HAP-1 (cell line): ENCODE measurements at regions not wholly inside any gene's neighbourhood (a gene's known extent, or its start where the extent isn't known, plus 50 kb on each side); places are given as distances from the start of the nearest gene placed in this dataset.

Experiments used
- DNase-seq, 2 experiments: peaks; one replicate each; pipeline ENCODE4 v3.0.0-alpha.2; 2016 to 2020; ENCODE audit warnings: low spot score in 2 of 2
- H3K27me3 ChIP-seq: fragments of 250-450 bp; sonication (Bioruptor Pico); 2 replicates; pipeline ENCODE4 v1.5.1; 2020; ENCODE audit warnings: low read depth, mild to moderate bottlenecking, moderate library complexity
- H3K36me3 ChIP-seq: fragments of 250-450 bp; sonication (Bioruptor Pico); replicated peaks from 2 replicates; pipeline ENCODE4 v1.5.1; 2020; ENCODE audit warnings: mild to moderate bottlenecking
- H3K4me1 ChIP-seq: fragments of 250-450 bp; sonication (Bioruptor Pico); 2 replicates; pipeline ENCODE4 v1.5.1; 2020; ENCODE audit warnings: mild to moderate bottlenecking
- H3K4me3 ChIP-seq: fragments of 250-450 bp; sonication (Bioruptor Pico); 2 replicates; pipeline ENCODE4 v1.5.1; 2020; ENCODE audit warnings: mild to moderate bottlenecking, moderate library complexity
- H3K9me3 ChIP-seq: fragments of 250-450 bp; sonication (Bioruptor Pico); 2 replicates; pipeline ENCODE4 v1.5.1; 2020; ENCODE audit warnings: mild to moderate bottlenecking, moderate library complexity
- in situ Hi-C: fragments of 300-500 bp; cut with MboI; formaldehyde crosslinking; loops from 3 replicates; pipeline ENCODE4 v1.14.3; 2020; ENCODE audit warnings: low sequenced_read_pairs, inconsistent platforms, mixed read lengths

DNA sequence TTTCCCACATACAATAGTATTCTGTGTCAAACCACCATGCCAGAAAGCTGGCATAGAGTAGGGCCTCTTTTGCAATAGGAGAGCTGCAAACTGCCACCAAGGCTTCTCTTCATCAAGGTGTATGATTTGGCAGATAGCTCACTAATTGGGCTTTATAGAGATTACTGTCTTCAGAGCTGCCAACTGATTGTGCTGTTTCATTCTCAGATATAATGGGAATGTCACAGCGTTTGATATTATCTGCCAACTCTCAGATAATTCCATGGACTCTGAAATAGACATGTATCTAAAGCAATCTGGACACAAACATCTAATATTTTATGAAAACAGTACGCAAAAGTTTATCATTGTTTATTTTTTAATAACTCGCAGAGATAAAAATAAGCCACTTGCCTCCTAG, 1289.1 kb downstream of the STIM2 start:
- Histone ChIP-seq H3K36me3 (no peaks in the 10 kb centered on the region), H3K9me3 (no peaks in the 10 kb centered on the region), H3K4me1 (no peaks in the 10 kb centered on the region), H3K27me3 (no peaks in the 10 kb centered on the region), H3K4me3 (no peak overlapping the region)
- in situ Hi-C loops, result no loop called here
- DNase-seq, result no peak

DNA sequence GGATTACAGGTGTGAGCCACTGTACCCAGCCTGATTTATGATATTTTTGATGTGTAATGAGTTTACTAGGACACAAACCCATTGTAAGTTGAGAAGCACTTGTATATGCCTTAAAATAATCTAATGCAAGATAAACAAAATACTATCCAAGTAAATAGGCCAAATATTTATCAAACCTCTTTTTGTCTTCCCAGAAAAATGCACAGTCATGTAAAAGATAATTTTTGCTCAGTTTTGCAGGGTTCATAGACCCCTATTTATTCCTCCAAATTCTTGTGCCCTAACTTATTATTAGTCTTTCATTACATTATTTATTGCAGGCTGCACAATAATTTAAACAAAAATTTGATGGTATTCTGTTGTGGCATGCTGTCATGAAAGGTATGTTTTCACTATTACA, 1290.7 kb downstream of the STIM2 start:
- H3K9me3 ChIP-seq, result no peaks in the 10 kb centered on the region
- no peaks in the 10 kb centered on the region for H3K4me1 ChIP-seq
- no peaks in the 10 kb centered on the region for H3K36me3 ChIP-seq
- DNase-seq, result no peak
- H3K27me3 ChIP-seq, result no peaks in the 10 kb centered on the region
- no peak overlapping the region for H3K4me3 ChIP-seq
- in situ Hi-C loops, result no loop called here

DNA sequence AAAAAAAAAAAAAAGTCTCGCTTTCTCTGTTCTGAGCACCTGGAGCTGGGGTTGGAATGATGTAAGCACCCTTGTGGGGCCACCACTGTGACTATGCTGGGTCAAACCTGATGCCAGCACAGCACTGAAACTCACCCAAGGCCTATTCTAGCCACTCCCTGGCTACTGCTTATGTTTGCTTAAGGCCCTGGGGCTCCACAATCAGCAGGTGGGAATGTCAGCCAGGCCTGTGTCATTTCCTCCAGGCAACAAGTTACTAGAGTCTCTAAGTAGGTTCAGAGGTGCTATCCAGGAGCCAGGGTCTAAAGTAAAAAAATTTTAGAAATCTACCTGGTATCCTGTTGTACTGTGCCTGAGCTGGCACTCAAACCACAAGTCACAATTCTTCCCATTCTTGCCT, 1306.8 kb downstream of the STIM2 start:
- no peaks in the 10 kb centered on the region for H3K27me3 ChIP-seq
- no peaks in the 10 kb centered on the region for H3K36me3 ChIP-seq
- in situ Hi-C loops, result no loop called here
- H3K4me1 ChIP-seq, result no peaks in the 10 kb centered on the region
- no peaks in the 10 kb centered on the region for H3K9me3 ChIP-seq
- DNase-seq, result no peak
- no peak overlapping the region for H3K4me3 ChIP-seq

DNA sequence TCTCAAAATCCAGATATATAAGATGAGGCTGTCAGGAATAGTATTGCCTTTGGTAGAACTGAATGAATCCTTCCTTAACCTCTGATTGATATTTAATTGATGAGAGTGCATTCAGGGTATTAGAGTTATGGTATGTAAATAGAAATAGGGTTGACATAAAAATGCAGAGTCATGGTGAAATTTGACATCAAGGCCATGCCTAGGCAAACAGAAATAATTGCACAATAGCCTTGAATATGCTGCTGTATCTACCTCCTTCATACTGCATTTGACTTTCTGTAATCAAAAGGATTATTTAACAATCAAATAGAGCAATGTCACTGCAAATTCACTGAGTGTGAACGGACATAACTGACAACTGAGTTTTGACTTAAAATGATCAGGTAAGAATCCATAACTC, 1316.3 kb downstream of the STIM2 start:
- Histone ChIP-seq H3K9me3 (no peaks in the 10 kb centered on the region), H3K4me3 (no peak overlapping the region), H3K36me3 (no peaks in the 10 kb centered on the region), H3K27me3 (no peaks in the 10 kb centered on the region), H3K4me1 (no peaks in the 10 kb centered on the region)
- in situ Hi-C loops, result no loop called here
- no peak for DNase-seq

DNA sequence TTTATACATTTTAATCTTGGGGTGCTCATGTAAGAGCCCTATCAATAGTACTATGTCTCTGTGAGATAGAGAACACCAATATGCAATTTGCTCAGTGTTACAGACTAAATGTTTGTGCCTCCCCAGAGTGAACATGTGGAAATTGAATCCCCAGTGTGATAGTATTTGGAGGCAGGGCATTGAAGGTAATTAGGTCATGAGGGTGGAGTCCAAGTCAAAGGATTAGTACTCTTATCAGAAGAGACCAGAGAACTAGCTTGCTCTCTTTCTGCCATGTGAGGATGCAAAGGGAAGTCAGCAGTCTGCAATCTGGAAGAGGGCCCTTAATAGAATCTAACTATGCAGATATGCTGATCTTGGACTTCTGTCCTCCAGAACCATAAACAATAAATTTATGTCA, 1317.0 kb downstream of the STIM2 start:
- H3K27me3 ChIP-seq, result no peaks in the 10 kb centered on the region
- H3K4me1 ChIP-seq, result no peaks in the 10 kb centered on the region
- no peaks in the 10 kb centered on the region for H3K36me3 ChIP-seq
- in situ Hi-C loops, result no loop called here
- no peak overlapping the region for H3K4me3 ChIP-seq
- DNase-seq, result no peak
- no peaks in the 10 kb centered on the region for H3K9me3 ChIP-seq

DNA sequence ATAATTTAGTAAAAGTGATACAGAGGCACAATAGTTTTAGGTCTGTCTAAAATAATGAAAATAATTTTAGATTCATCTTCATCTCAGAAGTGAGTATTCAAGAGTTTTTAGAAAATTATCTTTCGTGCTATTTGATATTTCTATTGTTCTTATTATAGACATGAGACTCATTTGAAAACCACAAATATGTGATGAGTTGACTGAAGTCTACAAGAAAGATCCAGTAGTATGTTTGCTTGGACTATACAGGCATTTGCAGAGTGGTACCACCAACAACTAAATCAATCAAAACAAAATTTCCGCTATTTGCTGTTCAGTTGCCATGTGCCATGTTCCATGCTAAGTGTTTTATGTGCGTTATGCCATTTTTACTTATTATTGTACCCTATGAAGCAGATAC, 1318.5 kb downstream of the STIM2 start:
- DNase-seq, result no peak
- Histone ChIP-seq H3K36me3 (no peaks in the 10 kb centered on the region), H3K9me3 (no peaks in the 10 kb centered on the region), H3K4me1 (no peaks in the 10 kb centered on the region), H3K4me3 (no peak overlapping the region), H3K27me3 (no peaks in the 10 kb centered on the region)
- in situ Hi-C loops, result no loop called here

DNA sequence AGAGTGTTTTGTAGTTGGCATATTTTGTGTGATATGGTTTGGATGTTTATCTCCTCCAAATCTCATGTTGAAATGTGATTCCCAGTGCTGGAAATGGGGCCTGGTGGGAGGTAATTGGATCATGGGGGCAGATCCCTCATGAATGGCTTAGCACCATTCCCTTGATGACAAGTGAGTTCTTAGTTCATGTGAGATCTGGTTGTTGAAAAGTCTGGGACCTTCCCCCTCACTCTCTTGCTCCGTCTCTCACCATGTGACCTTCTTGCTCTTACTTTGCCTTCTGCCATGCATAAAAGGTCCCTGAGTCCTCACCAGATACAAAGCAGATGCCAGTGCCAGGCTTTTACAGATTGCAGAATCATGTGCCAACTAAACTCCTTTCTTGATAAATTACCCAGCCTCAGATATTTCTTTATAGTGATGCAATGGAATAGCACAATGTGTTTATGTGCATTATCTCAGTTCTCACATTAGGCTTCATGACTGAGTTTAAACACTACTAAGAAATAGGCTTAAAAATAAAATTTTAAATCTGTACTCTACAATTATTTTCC, 1348.8 kb downstream of the STIM2 start:
- Histone ChIP-seq H3K4me3 (no peak overlapping the region), H3K27me3 (no peaks in the 10 kb centered on the region), H3K9me3 (no peaks in the 10 kb centered on the region), H3K36me3 (no peaks in the 10 kb centered on the region), H3K4me1 (no peaks in the 10 kb centered on the region)
- no peak for DNase-seq
- in situ Hi-C loops, result no loop called here

DNA sequence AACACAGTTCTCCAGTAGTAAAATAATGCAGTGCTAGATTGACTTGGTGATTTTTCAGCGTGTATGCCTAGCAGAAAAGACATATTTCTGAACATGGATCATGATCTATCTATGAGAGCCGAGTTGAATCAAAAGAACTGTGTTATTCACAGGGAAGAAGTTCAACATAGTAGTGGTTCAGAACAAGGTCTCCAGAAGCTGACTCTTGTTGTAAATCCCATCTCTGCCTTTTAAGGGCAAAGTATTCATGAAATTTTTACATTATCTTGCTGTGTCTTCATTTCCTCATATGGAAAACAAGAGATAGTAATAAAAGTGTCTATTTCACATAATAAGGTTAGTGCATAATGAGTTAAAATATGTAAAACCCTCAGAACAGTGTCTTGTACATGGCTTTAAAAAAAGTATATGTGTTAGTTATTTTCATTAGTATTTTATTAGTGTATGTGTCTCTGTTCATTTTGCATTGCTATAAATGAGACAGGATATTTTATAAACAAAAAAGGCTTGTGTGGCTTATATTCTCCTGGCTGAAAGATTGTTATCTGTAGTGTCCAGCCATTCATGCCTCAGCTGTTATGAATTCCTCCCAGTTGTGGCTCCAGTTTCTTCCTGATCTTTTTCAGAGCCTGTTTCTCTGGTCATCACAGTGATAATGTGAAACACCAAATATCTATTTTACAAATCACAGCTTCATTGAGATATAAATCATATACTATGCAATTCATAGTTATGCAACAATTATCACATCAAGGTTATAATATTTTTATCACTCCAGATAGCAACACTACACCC, 1351.2 kb downstream of the STIM2 start:
- Histone ChIP-seq H3K4me1 (no peaks in the 10 kb centered on the region), H3K9me3 (no peaks in the 10 kb centered on the region), H3K27me3 (no peaks in the 10 kb centered on the region), H3K4me3 (no peak overlapping the region), H3K36me3 (no peaks in the 10 kb centered on the region)
- DNase-seq, result no peak
- in situ Hi-C loops, result no loop called here

DNA sequence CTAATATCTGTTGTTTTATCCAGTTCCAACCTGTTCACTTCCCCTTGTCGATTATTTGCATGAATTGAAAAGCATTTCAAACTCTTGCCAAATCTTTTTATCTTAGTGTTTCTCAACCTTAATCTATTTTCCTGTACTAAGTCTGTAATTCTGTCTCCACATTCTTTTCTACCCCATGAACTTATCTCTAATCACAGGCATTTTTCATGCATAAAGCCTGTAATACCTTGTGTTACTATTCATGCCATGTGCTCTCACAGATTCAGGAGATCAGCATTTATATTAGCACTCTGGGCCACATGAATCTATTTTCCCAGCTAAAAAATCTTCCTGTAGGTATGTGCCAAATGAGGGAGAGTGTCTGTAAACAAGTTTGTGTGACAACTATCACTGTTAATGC, 1360.9 kb downstream of the STIM2 start:
- no peaks in the 10 kb centered on the region for H3K4me1 ChIP-seq
- DNase-seq, result no peak
- no peaks in the 10 kb centered on the region for H3K27me3 ChIP-seq
- H3K36me3 ChIP-seq, result no peaks in the 10 kb centered on the region
- in situ Hi-C loops, result no loop called here
- H3K4me3 ChIP-seq, result no peak overlapping the region
- no peaks in the 10 kb centered on the region for H3K9me3 ChIP-seq

DNA sequence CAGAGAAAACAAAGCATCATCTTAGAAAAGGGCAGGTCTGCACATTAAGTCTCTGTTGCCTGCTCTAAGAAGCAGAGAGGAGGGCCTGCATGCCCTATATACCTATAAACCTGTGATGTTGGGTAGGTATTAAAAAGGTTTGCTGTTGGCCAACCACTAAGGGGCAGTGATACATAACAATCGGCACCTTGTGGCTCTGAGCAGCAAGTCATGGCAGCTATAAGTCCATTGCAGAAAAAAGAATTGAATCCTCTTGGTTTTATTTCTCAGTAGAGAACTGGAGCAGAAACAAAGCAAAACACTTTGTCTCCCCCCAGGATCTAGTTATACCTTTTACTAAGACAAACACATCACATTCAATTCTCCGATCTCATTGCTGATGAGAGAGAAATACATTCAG, 1364.4 kb downstream of the STIM2 start:
- no peak overlapping the region for H3K4me3 ChIP-seq

DNA sequence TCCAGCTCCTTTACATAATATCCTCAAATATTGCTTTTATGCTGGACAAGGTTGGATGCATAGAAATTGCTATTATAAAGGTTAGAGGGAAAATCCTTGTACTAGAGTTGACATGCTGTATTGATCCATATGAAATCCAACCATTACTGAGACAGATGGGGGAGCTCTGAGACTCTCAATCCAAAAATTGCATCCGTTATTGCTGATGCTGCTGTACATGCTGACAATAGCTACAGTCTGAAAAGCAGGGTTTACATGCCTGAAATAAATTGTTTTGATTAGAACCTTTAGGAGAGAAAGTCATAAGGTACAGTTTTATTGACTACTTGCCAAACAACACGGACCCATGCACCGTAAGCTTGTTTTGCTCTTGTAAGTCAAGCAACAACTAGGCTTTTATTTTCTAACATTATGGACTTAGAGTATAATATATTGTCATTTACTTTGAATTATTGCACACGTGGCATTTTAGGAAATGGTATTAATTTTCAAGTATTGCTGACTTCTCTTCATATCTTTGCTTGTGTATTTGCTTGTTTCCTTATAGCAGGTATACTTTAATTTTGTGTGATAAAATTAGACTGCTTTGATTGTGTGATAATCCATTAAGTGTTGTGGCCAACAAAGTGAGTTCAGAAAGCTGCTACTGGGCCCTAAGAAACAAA, 1365.2 kb downstream of the STIM2 start:
- Histone ChIP-seq H3K27me3 (no peaks in the 10 kb centered on the region), H3K36me3 (no peaks in the 10 kb centered on the region), H3K9me3 (no peaks in the 10 kb centered on the region), H3K4me3 (no peak overlapping the region), H3K4me1 (peaks cover 4% of the 10 kb centered on the region)
- no peak for DNase-seq
- in situ Hi-C loops, result no loop called here

More for the DNA sequence above, 1364.4 kb downstream of the STIM2 start:
- Histone ChIP-seq H3K36me3 (no peaks in the 10 kb centered on the region), H3K27me3 (no peaks in the 10 kb centered on the region), H3K9me3 (no peaks in the 10 kb centered on the region), H3K4me1 (peaks cover 4% of the 10 kb centered on the region)
- peak; percentile 30 to 59 for DNase-seq
- in situ Hi-C loops, result no loop called here

DNA sequence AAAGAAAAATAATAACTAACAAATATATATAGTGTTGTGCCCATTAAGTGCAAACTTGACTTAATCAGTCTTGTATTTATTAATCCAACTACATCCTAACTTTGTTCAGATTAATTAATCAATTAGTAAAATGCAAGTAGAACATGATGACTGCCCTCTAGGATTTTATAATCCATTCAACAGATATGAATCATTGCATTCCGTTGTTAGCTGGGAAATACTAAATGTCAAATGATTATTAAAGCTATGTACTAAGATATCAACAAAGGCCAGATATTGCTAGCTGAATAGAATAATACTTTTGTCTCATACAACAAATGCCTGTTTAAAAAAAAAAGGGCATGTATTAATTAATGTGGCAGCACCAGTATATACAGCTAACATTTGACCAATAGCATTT, 1366.3 kb downstream of the STIM2 start:
- H3K4me3 ChIP-seq, result no peak overlapping the region
- peaks cover 4% of the 10 kb centered on the region for H3K4me1 ChIP-seq
- H3K27me3 ChIP-seq, result no peaks in the 10 kb centered on the region
- no peak for DNase-seq
- no peaks in the 10 kb centered on the region for H3K36me3 ChIP-seq
- in situ Hi-C loops, result no loop called here
- H3K9me3 ChIP-seq, result no peaks in the 10 kb centered on the region

DNA sequence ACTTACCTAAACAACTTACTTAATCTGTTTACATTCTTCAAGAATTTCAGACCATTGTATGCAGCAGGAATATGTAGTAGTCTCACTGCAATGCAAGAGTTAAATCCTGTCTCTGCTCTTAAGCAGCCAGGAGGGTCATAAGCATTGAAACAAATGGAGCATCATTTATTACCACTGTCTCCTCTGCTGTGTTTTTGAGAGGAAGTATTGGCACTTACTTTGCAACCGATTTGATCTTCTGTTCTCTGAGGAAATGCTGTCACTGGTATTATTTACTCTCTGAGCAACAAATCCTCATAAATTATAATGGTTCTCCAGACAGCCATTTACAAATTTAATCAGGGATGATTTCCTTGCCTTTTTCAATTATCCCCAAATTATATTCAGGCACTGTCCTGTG, 1367.1 kb downstream of the STIM2 start:
- in situ Hi-C loops, result no loop called here
- no peaks in the 10 kb centered on the region for H3K9me3 ChIP-seq
- no peak for DNase-seq

More for the DNA sequence above, 1367.1 kb downstream of the STIM2 start:
- no peak overlapping the region for H3K4me3 ChIP-seq
- no peaks in the 10 kb centered on the region for H3K36me3 ChIP-seq
- H3K4me1 ChIP-seq, result peaks cover 4% of the 10 kb centered on the region
- H3K27me3 ChIP-seq, result no peaks in the 10 kb centered on the region
